COR-L47 (cell line): ENCODE measurements at regions not wholly inside any gene's neighbourhood (a gene's known extent, or its start where the extent isn't known, plus 50 kb on each side); places are given as distances from the start of the nearest gene placed in this dataset.
"Not testable (repeated sequence)": the region's sequence is repeated elsewhere in the genome, so short reads cannot be mapped to it uniquely, and the experiment has no call there.

ENCODE experiments used
- DNase-seq: peaks from one replicate; lab custom pipeline; 2025; lab: John Stamatoyannopoulos, UW

DNA sequence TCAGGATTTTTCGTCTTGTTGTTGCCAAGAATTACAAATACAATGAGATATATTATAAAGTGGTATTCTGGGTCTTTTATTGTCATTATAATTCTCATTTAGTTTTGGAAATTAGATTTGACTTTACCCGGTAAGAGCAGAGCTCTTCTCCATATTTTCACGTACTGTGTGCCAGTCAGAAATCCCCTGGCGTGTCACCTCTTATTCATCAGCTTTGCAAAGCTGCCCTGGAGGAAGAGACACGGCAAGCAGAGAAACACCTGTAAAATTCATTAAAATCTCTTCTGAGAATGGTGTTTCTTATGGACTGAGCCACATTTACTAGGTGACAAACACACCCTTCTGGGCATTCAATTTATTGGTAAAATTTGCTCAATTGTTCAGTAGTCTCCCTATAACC is 440.4 kb downstream of the HINT1 start:
- no peak for DNase-seq

- DNase-seq: peak; percentile 10
Observed at GRCh38 chr5:130720355-130720754, 444.7 kb downstream of the HINT1 start.

- no peak for DNase-seq
Observed at GRCh38 chr5:130715541-130715940, 449.5 kb downstream of the HINT1 start.

GRCh38 chr5:130714200-130714599 is 450.9 kb downstream of the HINT1 start:
- DNase-seq: no peak

DNA sequence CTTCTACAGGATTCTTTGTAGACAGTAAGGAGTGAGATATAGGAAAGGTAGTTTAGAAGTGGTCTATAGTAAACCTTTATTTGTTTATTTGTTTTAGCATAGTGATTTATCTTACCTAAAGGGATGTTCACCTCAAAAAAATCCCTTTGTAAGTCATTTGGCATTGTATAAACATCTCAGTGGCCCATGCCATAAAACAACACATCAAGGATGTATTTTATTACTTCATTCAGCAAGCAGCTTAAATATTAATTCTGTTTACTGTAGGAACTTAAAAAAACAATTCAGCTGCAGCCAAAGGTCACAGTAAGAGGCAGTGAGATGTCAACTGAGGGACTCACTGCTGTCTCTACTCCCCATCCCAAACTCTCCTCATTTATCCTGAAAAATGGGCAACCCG is 452.7 kb downstream of the HINT1 start:
- DNase-seq: no peak

DNA sequence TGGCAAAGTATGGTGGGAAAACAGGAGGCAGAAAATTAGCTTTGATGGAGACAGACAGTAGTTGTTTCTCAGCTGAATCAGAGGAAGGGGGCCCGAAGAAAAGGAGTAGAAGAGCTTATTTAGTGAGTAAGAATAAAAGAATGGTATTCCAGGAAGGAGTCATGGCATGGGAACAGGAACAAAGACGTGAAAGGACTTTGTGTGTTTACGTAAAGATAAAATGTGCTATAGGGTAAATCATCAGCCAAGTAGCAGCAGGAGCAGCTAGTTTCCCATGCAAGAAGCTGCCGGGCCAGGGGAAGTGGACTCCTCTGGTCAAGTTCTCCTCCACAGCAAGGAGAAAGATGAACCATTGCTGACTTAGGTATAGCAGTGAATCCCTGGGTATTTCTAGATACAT is 454.5 kb downstream of the HINT1 start:
- DNase-seq: no peak

GRCh38 chr5:130708754-130709153 is 456.3 kb downstream of the HINT1 start:
- DNase-seq: no peak

GRCh38 chr5:130706696-130707095 is 458.4 kb downstream of the HINT1 start:
- DNase-seq: no peak

- DNase-seq: no peak
Observed at GRCh38 chr5:130705368-130705767, 459.7 kb downstream of the HINT1 start.

DNA sequence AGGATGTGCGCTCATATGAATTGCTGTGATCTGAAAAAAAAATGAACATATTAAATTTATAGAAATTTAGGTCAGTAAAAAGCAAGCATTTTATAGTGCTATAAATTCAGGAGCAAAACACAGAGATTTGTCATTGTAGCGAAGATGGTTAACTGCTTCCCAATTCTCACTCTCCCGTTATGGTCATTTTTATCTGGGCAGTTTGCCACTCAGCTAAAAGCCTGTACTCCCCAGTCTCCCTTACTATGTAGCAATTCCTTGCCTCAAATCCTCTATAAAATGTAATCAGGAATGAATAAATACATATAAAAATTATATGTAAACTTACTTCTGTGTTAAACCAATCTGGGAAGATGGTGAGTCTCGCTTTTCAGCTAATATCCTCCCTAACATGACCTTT is 471.5 kb downstream of the HINT1 start:
- no peak for DNase-seq

GRCh38 chr5:130692770-130693169 is 472.3 kb downstream of the HINT1 start:
- no peak for DNase-seq

DNA sequence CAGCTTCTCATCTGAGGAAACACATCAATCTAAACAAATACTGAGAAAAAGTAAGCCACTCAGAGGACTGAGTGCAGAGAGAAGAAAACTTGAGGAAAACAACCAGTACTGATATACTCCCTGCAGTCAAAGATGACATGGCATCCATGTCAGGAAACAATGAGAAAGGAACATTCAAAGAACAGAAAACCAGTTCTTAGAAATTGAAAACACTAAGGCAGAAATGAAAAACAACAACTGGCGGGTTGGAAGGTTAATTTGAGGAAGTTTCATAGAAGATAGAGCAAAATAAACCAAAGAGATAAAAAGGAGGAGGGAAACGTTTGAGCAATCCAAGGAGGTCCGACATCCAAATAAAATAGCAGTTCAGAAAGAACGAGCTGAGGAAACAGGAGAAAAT is 475.2 kb downstream of the HINT1 start:
- no peak for DNase-seq

- DNase-seq: no peak
Observed at GRCh38 chr5:130687085-130687733, 477.8 kb downstream of the HINT1 start.

DNA sequence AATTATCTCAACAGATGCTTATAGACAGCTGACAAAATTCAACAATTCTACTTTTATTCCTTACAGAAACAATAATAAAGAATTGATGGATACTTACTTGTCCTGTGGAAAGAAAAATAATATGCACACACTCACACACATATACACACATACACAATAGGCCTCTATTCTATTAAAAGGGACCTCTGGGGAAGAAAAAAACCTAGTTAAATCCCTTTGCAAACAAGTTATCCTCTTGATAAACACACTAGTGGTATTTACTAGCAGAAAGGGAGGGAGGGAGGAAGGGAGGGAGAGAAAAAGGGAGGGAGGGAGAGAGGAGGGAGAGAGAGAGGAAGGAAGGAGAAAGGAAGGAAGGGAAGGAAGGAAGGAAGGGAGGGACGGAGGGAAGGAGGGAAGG is 486.4 kb downstream of the HINT1 start:
- DNase-seq: no peak

GRCh38 chr5:130666462-130666861 is 498.6 kb downstream of the HINT1 start:
- DNase-seq: no peak

- DNase-seq: no peak
Observed at GRCh38 chr5:130652176-130652575, 512.9 kb downstream of the HINT1 start.

DNA sequence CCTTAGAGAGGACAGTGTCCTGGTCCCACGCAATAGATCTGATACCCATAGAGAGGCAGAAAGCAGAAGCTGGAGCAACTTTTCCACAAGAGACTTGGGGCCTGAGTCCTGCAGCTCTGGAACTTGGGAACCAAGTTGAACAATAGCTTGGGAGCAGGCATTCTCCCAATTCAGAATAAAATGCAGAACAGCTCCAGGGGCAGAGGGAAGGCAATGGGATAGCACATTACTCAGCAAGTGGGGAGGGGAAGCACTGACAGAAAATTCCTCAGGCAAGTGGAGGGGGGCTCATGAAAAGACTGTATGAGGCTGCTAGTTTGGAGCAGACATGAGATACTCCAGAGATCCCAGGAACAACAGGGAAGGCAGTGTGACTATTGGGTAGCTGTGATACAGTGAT is 513.6 kb downstream of the HINT1 start:
- no peak for DNase-seq

GRCh38 chr5:130643321-130643720 is 521.7 kb downstream of the HINT1 start:
- no peak for DNase-seq

GRCh38 chr5:130642461-130642860 is 522.6 kb downstream of the HINT1 start:
- no peak for DNase-seq

DNA sequence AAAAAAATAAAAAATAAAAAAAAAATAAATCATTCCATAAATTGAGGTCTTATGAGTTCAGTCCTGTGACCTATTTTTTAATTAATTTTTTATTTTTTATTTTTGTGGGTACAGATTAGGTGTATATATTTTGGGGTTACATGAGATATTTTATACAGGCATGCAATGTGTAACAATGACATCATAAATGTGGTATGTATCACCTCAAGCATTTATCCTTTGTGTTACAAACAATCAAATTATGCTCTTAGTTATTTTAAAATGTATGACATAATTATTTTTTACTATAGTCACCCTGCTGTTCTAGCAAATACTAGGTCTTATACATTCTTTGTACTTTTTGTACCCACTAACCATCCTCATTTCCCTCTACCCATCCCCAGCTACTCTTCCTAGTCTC is 537.9 kb downstream of the HINT1 start:
- DNase-seq: no peak

DNA sequence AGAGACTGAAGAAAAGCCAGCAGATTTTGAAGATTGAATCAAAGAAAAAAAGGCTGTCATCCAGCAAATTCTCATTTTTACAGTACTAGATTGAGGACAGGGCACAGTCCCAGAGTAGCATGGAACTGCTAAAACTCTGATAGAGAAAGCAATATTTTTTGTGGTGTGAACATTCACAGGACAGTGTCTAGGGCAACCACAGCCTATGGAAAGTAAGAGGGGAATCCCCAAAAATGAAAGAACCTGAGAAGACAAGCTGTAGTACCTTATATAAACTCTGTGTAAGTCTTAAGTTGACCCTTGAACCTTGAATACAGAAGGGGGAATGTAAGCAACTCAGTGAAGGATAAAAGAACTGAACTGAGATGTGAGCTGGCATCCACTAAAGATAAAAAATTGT is 540.3 kb downstream of the HINT1 start:
- DNase-seq: no peak

- DNase-seq: no peak
Observed at GRCh38 chr5:130616161-130616560, 548.9 kb downstream of the HINT1 start.

DNA sequence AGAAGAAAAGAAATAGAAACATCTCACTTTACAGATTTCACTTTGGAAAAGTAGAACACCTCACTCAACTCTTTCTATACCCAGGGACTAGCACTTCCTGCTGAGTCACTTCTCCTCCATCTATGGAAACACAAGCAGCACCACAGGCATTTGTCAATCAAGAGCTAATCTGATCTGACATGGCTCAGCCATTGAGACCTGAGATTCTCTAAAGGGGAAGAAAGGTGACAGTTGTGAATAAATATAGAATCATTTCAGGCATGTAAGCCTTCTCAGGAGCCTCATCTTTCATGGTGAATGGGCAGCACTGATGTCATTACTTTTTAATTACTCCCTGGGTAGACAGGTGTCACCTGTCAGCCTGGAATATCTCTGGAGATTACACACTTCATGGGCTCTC is 559.8 kb downstream of the HINT1 start:
- DNase-seq: no peak

- DNase-seq: not testable (repeated sequence)
Observed at GRCh38 chr5:130596647-130597046, 568.4 kb downstream of the HINT1 start.

GRCh38 chr5:130580264-130580663 is 584.8 kb downstream of the HINT1 start:
- DNase-seq: no peak
